GM21576 (cell line): ENCODE measurements at regions not wholly inside any gene's neighbourhood (a gene's known extent, or its start where the extent isn't known, plus 50 kb on each side); places are given as distances from the start of the nearest gene placed in this dataset.
"Not testable (repeated sequence)": the region's sequence is repeated elsewhere in the genome, so short reads cannot be mapped to it uniquely, and the experiment has no call there.

ENCODE experiments used
- ATAC-seq: cut with Tn5 transposase; IDR thresholded peaks from one replicate; pipeline ENCODE4 v1.9.1; 2021; ENCODE audit warnings: mild to moderate bottlenecking, moderate library complexity; ENCODE audit not compliant: unreplicated experiment

DNA sequence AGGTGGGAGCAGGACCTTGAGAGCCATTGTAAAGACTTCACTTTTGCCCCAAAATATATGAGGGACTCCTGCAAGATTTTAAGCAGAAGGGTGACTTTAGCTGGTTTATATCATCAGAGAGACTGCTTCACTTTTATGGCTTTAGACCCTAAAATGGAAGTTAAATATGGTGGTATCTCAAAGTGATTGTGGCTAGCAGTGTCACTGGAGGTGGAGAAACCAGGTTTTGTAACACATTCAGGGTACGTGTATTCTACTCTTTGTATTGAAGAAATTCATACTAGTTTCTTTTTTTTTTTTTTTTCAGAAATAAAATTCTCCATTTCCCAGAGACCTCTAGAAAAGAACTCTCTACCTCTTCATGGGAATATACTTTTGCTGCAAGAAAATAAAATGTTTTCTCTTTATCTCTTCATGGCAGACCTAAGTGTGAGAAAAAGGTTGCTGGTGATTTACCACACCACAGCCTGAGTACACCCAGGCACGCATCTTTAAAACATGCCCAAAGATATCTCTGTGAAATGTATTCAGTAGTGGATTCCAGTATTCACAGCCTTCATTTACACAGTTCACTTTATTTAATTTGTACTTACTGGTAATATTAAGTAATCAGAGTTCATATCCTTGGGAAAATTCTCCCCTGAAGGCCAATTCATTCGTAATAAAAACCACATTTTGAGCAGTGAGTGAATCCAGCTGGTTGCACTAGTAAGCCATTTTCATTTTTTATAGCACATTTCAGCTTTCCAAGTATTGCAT is 74.3 kb upstream of the GUCY1A1 start:
- ATAC-seq: no peak

DNA sequence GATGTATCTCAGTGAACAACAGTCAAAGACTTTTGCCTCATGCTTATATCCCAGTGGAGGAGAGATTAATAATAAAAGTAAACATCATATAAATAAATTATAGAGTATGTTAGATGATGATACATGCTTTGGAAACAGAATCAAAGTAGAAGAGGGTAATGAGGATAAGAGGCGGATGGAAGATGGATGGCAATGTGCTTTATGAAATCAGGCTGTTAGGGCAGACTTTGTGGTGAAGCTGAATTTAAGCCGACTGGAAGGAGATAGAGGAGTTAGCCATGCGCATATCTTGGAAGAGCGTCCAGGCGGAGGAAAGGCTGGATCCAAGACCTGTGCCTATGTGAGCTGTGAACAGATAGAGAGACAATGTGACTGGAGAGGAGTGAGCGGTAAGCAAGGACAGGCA is 74.9 kb upstream of the GUCY1A1 start:
- ATAC-seq: no peak

DNA sequence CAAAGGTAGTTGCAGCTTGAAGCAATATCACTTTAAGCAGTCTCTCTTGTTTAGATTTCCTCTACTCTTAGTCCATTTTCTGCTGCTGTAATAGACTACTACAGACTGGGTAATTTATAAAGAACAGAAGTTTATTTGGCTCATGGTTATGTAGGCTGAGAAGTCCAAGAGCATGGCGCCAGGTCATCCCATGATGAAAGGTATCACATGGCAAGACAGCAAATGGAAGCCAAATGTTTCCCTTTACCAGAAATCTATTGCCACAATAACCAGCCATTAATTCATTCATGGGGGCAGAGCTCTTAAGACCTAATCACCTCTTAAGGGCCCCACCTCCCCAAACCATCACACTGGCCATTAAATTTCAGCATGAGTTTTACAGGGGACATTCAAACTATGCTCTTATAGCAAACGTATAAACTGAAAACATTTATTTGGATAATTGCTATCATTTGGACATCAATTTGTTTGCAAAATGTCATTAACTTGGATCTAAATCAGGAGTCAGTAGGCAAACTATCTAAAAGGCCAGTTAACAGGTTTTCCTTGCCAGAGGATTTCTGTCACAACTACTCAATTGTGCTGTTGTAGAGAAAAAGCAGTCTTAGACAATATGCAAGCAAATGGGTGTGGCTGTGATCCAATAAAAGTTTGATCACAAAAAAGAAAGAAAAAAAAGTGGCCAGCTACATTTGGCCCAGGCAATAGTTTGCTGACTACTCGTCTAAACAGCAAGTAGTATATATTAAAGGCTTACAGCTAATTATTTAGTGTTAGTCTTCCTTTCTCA is 75.7 kb upstream of the GUCY1A1 start:
- no peak for ATAC-seq

DNA sequence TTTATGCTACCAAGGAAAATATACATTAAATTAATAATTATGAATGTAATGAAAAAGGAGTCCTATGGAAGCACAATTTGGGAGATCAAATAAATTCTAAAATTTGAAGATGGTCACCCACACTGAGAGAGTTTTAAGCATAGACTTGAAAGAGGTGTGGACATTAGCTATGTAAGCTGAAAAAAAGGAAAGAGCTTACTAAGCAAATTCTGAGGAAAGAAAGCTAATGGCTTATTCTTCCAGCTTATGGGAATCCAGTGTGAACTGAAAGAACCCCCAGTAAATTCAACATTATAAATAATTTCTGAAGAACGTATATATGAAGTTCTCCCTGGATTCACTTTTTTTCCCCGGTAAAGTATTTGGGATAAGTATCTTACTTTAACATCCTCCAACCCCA is 78.2 kb upstream of the GUCY1A1 start:
- ATAC-seq: no peak

DNA sequence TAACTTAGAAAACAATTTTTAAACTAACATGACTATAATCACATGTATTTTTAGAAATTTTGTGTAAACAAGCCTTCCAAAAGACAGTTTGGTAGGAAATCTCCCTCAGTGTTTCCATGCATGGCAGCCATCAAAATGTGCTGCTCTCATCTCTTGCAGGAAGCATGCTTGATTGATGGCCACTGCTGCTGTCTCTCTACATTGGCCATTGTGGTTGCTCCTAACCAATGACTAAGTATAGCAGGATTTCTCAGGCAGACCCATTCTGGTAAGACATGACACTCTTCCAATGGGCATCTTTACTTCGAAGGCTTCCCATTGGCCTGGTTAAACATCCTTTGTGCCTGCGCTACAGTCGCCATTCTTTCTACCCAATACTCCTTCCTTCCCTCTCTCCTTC is 78.9 kb upstream of the GUCY1A1 start:
- ATAC-seq: no peak

DNA sequence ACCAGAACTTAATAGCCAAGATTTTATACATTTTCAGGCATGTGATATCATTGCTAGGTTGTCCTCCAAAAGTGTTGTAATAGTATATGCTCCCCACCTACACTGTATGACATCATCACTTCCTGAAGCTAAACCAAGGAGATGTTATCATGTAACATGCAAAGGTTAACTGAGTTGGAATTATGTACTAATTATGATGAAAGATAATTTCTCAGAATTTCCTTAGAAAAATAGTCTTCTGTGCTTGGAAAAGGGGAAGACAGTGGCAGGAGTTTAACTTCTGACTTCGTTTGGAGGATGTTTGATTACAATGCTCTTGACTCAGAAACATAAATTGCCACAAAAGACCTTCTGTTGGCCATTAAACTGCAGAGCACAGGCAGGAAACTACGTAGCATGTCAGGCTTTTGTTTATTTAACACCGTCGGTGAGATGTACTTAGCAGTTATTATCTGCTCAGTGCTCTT is 83.6 kb upstream of the GUCY1A1 start:
- ATAC-seq: no peak

DNA sequence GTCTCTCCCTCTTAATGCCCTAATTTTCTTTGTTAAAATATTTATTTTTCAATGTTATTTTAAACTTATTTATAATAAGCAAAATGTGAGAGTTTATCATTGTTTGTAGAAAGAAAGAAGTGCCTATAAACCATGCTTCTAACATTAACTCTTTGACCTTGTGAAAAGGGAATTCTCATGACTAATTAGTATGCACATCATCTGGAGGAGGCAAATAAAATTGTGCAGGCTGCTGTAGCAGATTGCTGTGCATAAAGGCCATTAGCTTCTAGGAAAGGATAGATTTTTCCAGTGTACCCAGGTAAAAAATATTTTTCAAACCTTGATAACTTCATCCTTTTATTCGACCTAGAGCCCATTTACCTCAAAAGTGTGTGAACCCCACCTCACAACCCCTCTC is 84.6 kb upstream of the GUCY1A1 start:
- no peak for ATAC-seq

DNA sequence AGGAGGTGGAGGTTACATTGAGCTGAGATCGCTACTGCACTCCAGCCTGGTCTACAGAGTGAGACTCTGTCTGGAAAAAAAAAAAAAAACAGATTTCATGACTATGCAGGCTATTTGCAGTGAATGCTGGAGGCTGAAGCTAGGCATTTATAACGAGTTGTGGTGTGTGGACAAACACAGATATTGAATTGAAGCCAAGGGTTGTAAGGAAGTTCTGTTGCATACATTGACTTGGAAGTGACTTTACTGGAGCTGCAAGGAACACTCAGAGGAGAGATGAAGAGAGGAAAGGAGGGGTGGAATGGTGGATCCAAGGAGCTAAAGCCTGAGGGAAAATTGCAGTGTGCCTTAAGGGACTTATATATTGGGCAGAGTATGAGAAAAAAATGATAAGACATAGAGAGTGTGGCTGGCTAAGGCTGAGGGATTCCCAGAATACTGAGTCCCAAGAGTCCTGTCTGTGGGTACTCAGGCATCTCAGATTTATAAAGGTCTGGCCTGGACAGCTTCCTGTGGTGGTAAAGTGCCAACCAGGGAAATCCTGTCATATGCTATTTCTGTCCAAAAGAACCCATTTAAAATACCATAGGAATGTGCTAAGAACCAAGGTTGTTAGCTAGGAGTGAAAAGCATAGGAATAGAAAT is 87.8 kb upstream of the GUCY1A1 start:
- ATAC-seq: no peak

DNA sequence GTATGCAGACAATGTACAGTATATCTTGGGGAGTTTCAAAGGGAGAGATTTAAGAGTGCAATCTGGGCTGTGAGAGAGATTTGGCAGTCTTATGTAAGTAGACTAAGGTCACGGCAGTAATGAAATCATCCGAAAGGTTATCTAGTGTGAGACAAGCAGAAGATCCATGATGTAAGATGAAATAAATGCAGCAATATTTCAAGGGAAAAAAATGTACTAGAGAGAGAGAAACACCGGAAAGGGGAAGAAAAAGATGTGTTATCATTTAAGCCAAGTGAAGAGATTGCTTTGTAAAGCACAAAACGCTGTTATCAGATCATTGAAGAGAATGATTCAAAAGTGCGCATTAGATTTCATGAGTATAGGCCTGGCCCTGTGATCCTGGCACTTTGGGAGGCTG is 88.4 kb upstream of the GUCY1A1 start:
- no peak for ATAC-seq

DNA sequence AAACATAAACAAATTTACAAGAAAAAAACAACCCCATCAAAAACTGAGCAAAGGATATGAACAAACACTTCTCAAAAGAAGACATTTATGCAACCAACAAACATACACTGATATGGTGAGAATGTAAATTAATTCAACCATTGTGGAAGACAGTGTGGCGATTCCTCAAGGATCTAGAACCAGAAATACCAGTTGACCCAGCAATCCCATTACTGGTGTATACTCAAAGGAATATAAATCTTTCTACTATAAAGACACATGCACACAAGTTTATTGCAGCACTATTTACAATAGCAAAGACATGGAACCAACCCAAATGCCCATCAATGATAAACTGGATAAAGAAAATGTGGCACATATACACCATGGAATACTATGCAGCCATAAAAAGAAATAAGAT is 92.3 kb upstream of the GUCY1A1 start:
- not testable (repeated sequence) for ATAC-seq

DNA sequence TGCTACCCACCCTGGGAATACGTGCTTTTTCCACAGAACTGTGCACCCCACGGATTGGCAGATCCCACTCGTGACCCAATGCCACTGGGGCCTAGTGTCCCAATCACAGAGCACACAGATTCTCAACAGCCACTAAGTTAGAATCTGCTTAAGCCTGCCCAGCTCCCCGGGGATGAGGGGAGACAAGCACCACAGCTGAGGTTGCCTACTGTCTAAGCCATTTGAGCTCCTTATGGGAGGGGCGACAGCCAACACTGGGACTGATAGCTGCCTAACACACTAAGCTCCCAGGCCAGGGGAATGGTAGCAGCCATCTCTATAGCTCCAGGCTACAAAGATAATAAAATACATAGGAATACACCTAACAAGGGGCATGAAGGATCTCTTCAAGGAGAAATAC is 93.5 kb upstream of the GUCY1A1 start:
- no peak for ATAC-seq

DNA sequence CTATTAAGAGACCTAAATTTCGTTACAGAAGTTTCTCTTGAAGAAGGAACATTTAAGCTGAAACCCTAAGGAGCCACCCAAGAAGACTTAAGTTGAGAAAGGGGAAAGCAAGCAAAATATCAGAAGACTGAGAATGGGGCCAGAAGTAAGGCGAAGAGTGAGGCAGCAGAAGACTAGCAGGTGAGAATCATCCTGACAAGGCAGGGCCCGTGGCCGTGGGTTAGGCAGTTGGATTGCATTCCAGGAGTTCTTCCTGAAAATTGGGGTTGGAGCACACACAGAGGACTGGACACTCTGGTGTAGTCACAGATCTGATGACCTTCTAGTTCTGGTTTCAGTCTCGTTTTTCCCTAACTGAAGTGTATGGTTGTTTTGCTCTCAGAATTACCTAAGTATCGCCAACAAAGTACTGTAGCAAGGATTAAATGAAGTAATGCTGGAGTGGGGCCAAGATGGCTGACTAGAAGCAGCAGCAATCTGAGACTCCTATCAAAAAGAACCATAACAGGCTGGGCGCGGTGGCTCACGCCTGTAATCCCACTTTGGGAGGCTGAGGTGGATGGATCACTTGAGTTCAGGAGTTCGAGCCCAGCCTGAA is 94.4 kb upstream of the GUCY1A1 start:
- ATAC-seq: no peak

DNA sequence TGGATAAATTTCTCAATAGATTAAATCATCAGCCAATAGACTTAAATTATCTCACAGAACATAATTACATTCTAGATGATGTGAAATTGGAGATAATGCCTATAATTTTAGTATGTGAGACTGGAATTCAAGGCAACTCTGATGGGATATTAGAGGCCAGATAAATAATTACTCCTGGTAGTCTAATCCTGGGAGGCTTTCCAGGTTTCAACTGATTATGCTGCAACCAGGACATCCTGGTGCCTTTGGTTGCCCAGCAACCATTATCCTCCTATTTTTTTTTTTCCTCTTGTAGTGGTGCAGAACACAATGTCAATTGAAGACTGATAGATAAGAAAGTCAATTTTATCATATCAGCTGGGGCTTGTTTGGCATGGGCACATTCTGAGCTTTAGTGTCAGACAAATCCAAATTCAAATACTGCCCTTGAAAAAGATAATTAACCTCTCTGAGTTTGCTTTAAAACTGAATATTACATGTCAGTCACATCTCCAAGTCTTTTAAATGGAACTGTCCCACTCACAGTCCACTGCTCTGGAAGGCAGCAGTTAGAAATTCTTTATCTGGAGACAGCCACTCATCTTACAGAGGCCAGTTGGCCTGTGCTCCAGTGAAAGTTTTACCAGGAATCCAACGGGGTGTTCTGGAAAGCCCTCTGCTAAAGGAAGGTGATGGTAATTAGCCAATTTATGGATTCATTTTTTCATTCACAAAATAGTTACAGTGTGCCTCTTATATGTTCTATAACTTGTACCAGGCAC is 95.3 kb upstream of the GUCY1A1 start:
- no peak for ATAC-seq

DNA sequence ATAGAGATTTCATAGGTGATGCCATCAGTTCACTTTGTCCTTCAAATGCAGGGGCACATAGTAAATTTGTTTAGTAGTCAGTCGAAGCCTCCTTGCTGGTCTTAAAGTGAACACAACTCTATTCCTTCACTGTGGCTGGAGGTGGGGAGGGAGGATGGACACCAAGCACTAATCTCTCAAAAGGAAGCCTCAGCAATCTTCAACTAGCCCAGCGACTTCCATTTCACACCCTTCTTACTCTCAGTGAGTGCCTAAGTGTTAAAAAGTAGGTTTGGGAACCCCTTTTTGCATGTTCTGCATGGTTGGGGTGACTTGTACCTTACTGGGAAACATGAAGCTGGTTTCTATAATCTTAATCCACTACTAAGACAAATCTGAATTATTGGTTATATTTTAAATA is 96.0 kb upstream of the GUCY1A1 start:
- no peak for ATAC-seq

DNA sequence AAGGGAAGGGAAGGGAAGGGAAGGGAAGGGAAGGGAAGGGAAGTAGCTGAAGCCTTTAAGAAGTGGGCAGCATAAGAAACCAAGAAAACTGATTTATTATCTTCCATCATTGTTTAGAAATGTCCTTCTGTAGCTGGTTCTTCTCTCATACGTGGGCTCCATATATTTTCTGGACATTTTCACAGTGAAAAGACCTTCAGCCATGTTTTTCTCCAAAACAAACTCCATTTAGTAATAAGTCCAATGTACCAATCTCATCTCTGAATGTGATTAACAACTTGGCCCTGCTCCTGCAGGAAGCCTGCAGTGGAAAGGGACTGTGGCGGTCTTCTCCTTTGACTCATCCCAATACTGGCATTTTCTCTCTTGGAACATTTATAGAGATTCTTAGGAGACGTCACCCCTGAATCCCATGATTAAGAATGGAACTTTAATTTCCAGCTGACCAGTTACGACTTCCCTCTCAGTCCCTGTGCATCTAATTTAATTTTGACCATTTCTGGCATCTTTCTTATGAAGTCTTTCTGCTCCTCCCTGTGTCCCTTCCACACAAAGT is 96.6 kb upstream of the GUCY1A1 start:
- ATAC-seq: no peak

DNA sequence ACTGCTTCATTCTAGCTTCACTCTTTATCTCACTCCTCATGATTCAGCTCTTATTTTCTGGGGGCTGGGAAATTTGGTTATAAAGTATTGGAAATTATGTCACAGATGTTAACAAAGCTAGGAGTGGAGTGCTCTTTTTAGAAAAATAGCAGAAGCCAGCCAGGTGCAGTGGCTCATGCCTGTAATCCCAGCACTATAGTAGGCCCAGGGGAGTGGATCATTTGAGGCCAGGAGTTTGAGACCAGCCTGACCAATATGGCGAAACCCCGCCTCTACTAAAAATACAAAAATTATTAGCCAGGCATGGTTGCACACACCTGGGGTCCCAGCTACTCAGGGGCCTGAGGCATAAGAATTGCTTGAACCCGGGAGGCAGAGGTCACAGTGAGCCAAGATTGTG is 97.2 kb upstream of the GUCY1A1 start:
- ATAC-seq: no peak

DNA sequence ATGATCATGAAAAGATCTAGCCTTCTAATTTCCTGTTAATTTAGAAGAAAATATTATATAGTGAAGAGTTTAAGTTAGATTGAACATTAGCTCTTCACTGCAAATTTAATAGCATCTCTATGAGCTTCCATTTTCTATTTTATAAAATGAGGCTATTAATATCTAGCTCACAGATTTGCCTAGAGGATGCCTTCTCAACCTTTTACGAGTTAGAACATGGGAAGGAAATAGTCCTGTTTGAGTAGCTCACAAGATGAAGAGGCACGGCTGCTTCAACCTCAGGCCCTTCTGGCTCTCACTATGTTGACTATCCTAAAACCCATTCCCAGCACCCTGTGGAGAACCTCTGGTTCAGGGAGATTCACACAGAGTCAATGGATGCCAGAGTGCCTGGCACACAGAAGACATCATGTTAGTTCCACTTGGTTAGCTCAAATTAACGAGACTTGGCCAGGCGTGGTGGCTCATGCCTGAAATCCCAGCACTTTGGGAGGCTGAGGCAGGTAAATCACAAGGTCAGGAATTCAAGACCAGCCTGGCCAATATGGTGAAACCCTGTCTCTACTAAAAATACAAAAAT is 97.9 kb upstream of the GUCY1A1 start:
- no peak for ATAC-seq

DNA sequence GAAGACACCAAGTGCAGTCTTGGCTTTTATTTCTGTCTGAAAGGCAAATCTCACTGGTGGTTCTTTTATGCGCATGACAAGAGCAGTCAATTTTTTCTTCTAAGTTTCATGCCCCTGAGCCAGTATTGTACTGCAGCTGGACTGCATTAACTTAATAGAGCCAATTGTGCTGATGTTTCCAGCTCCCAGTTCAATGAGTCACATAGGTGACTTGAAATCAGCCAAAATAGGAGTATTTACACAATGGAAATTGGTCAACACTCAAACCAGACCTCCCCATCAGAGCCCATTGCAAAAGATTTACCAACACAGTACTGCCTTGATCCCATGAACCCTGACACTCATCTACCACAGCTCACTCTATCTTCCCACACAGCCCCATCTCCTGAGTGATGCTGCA is 100.3 kb upstream of the GUCY1A1 start:
- ATAC-seq: no peak

DNA sequence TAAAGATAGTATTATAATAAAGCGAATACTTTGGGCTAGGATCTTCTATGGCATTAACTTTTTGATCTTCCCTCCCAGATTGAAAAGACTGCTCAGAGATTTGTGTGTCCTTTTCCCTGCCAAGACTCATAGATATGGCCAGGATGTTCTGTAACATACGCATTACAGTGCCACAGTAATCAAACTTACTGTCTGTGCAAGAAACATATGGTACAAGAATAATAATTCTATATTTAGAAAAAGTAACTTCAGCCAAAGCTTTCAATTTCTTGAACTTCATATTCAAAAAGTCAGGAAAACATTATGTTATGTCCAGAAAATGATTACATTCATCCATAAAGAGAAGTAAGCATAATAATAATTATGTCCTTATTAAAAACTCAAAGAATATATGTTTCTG is 100.9 kb upstream of the GUCY1A1 start:
- ATAC-seq: no peak

DNA sequence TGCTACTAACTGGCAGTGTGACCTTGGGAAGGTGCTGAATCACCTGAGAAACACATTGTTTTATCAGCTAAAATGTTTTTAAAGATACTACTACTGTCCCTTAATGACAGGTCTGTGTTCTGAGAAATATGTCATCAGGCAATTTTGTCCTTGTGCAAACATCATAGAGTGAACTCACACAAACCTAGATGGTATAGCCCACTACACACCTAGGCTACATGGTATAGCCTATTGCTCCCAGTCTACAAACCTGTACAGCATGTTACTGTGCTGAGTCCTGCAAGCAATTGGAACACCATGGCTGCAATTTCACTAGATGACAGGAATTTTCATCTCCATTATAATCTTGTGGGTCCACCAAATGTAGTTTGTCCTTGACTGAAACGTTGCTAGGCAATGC is 101.3 kb upstream of the GUCY1A1 start:
- no peak for ATAC-seq
